CD4-positive, alpha-beta T cell (primary cell): ENCODE measurements at regions not wholly inside any gene's neighbourhood (a gene's known extent, or its start where the extent isn't known, plus 50 kb on each side); places are given as distances from the start of the nearest gene placed in this dataset.

ENCODE experiments used
- ATAC-seq: fragments of 200-7000 bp; cut with Tn5 transposase; one replicate; pipeline ENCODE4 v1.10.0; 2022; ENCODE audit warnings: mild to moderate bottlenecking; ENCODE audit not compliant: poor library complexity
- CTCF ChIA-PET: fragments of 350-600 bp; sonication (Branson Sonifier 250); formaldehyde crosslinking; loops from one replicate; lab custom pipeline; 2021; ENCODE audit warnings: antibody characterized with exemption, inconsistent platforms; lab: Charles Lee
- POLR2A ChIA-PET: fragments of 350-600 bp; sonication (Branson Sonifier 250); formaldehyde crosslinking; loops from one replicate; lab custom pipeline; 2021; ENCODE audit warnings: antibody characterized with exemption, inconsistent platforms; lab: Charles Lee
- DNase-seq, 14 experiments: peaks; one replicate each; pipeline ENCODE4 v3.0.0-alpha.2; 2013 to 2020; ENCODE audit warnings: mixed read lengths in 2 of 14
- H3K27ac ChIP-seq, 2 donors: one replicate each; pipeline versions ENCODE4 v1.5.1 to v1.7.0; 2013; ENCODE audit warnings: low read length in 2 of 2, low read depth in 1 of 2, mild to moderate bottlenecking in 1 of 2
- H3K27me3 ChIP-seq, 2 experiments: 1 replicate in 1 of 2; 2 replicates in 1 of 2; pipeline versions ENCODE4 v1.6.1 to v1.7.0; 2013; ENCODE audit warnings: low read length in 2 of 2, control low read depth in 1 of 2, mild to moderate bottlenecking in 1 of 2, moderate library complexity in 1 of 2; ENCODE audit not compliant: insufficient read depth in 2 of 2, control insufficient read depth in 1 of 2
- H3K36me3 ChIP-seq: one replicate; pipeline ENCODE4 v1.6.1; 2013; ENCODE audit warnings: low read length, control low read depth; ENCODE audit not compliant: insufficient read depth
- H3K4me1 ChIP-seq: one replicate; pipeline ENCODE4 v1.6.1; 2013; ENCODE audit warnings: low read length, control low read depth; ENCODE audit not compliant: insufficient read depth
- H3K4me3 ChIP-seq: one replicate; pipeline ENCODE4 v1.5.1; 2013; ENCODE audit warnings: mild to moderate bottlenecking, low read length, moderate library complexity
- H3K9me3 ChIP-seq, 2 experiments: 1 replicate in 1 of 2; 2 replicates in 1 of 2; pipeline versions ENCODE4 v1.6.1 to v1.7.0; 2013; ENCODE audit warnings: low read length in 2 of 2, mild to moderate bottlenecking in 2 of 2, control low read depth in 1 of 2, moderate library complexity in 1 of 2; ENCODE audit not compliant: control insufficient read depth in 1 of 2, insufficient read depth in 1 of 2
- H3K27ac Mint-ChIP-seq: one replicate; pipeline ENCODE4 v1.8.0; 2020; ENCODE audit warnings: mixed read lengths
- H3K27me3 Mint-ChIP-seq: one replicate; pipeline ENCODE4 v1.8.0; 2021; ENCODE audit warnings: mixed read lengths
- H3K36me3 Mint-ChIP-seq: one replicate; pipeline ENCODE4 v1.8.0; 2021; ENCODE audit warnings: low read depth, mixed read lengths
- H3K4me1 Mint-ChIP-seq: one replicate; pipeline ENCODE4 v1.8.0; 2021; ENCODE audit warnings: low read depth, mixed read lengths
- H3K4me3 Mint-ChIP-seq: one replicate; pipeline ENCODE4 v1.8.0; 2020; ENCODE audit warnings: mild to moderate bottlenecking, mixed read lengths
- H3K9me3 Mint-ChIP-seq: one replicate; pipeline ENCODE4 v1.8.0; 2020; ENCODE audit warnings: mixed read lengths
- intact Hi-C, 2 experiments: fragments of 100-400 bp; cut with DNase I in 1 of 2; cut with micrococcal nuclease in 1 of 2; formaldehyde crosslinking; loops; one replicate each; pipeline versions ENCODE4 v1.15.1 to v1.9.0; 2023 to 2025; cut with DNase I, micrococcal nuclease
- TF ChIP-seq, protein P1 (sequence below): fragments of 200-600 bp; IDR thresholded peaks from one replicate; pipeline ENCODE4 v1.8.0; 2022; ENCODE audit warnings: antibody characterized with exemption, mild to moderate bottlenecking

DNA sequence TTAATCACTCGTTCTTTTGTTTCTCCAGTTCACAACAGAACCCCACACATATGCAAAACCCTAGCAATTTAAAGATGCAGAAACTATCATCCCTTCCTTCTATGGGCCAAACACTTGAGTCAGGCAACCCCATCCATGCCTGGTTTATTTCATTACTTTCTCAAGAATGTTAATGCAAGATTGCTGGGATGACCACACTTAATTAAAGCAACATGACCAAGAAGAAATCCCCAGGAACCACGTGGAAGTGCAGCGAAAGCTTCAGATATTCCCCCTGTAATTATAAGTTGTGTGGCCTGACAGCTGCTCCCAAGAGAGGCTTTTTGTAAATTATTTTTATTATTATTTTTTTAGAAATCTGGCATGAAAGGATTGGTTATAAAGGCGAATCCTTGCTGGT is 246.2 kb upstream of the ID2 start:
- H3K27me3 ChIP-seq, result no peaks in the 10 kb centered on the region
- DNase-seq (no peak), ATAC-seq (no peak)
- H3K4me1 ChIP-seq, result peaks cover 29% of the 10 kb centered on the region
- intact Hi-C loops, result no loop called here
- H3K36me3 Mint-ChIP-seq, result no peaks in the 10 kb centered on the region
- no peaks in the 10 kb centered on the region for H3K9me3 Mint-ChIP-seq
- POLR2A ChIA-PET, result no interaction called here
- CTCF ChIA-PET, result no interaction called here
- no peak overlapping the region for H3K4me3 ChIP-seq
- no peaks in the 10 kb centered on the region for H3K27me3 Mint-ChIP-seq
- no peak overlapping the region for H3K27ac Mint-ChIP-seq
- TF ChIP-seq, protein P1, sequence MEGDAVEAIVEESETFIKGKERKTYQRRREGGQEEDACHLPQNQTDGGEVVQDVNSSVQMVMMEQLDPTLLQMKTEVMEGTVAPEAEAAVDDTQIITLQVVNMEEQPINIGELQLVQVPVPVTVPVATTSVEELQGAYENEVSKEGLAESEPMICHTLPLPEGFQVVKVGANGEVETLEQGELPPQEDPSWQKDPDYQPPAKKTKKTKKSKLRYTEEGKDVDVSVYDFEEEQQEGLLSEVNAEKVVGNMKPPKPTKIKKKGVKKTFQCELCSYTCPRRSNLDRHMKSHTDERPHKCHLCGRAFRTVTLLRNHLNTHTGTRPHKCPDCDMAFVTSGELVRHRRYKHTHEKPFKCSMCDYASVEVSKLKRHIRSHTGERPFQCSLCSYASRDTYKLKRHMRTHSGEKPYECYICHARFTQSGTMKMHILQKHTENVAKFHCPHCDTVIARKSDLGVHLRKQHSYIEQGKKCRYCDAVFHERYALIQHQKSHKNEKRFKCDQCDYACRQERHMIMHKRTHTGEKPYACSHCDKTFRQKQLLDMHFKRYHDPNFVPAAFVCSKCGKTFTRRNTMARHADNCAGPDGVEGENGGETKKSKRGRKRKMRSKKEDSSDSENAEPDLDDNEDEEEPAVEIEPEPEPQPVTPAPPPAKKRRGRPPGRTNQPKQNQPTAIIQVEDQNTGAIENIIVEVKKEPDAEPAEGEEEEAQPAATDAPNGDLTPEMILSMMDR, result no peak
- H3K9me3 ChIP-seq, result no peaks in the 10 kb centered on the region
- H3K27ac ChIP-seq, result no peak overlapping the region
- no peaks in the 10 kb centered on the region for H3K36me3 ChIP-seq
- H3K4me1 Mint-ChIP-seq, result peaks cover 19% of the 10 kb centered on the region
- H3K4me3 Mint-ChIP-seq, result no peak overlapping the region

DNA sequence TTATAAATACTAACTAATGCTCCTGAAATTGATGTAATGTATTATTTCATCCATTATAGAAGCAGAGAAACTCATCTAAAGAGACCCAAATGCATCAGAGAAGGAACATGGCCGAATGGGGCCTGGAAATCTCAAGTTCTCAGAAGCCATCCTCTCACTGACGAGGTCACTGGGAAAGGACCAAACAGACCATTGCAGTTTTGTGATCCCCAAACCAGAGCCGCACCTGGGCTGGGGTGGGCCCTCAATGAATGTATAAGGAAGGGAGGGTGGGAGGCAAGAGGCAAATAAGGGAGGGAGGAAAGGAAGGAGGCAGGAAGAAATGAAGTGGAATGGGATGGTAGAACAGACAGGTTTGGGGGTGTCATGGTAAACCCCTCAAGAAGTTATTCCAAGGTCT is 245.3 kb upstream of the ID2 start:
- no peak overlapping the region for H3K4me3 Mint-ChIP-seq
- peaks cover 29% of the 10 kb centered on the region for H3K4me1 ChIP-seq
- H3K27me3 ChIP-seq, result no peaks in the 10 kb centered on the region
- ChIA-PET CTCF (no interaction called here), POLR2A (no interaction called here)
- ATAC-seq (no peak), DNase-seq (no peak)
- no peak overlapping the region for H3K27ac Mint-ChIP-seq
- no peak overlapping the region for H3K27ac ChIP-seq
- no peaks in the 10 kb centered on the region for H3K36me3 ChIP-seq
- no peak overlapping the region for H3K4me3 ChIP-seq
- no peaks in the 10 kb centered on the region for H3K9me3 ChIP-seq
- no peaks in the 10 kb centered on the region for H3K27me3 Mint-ChIP-seq
- H3K9me3 Mint-ChIP-seq, result no peaks in the 10 kb centered on the region
- intact Hi-C loops, result no loop called here
- TF ChIP-seq, protein P1, result no peak
- H3K36me3 Mint-ChIP-seq, result no peaks in the 10 kb centered on the region
- H3K4me1 Mint-ChIP-seq, result peaks cover 19% of the 10 kb centered on the region

DNA sequence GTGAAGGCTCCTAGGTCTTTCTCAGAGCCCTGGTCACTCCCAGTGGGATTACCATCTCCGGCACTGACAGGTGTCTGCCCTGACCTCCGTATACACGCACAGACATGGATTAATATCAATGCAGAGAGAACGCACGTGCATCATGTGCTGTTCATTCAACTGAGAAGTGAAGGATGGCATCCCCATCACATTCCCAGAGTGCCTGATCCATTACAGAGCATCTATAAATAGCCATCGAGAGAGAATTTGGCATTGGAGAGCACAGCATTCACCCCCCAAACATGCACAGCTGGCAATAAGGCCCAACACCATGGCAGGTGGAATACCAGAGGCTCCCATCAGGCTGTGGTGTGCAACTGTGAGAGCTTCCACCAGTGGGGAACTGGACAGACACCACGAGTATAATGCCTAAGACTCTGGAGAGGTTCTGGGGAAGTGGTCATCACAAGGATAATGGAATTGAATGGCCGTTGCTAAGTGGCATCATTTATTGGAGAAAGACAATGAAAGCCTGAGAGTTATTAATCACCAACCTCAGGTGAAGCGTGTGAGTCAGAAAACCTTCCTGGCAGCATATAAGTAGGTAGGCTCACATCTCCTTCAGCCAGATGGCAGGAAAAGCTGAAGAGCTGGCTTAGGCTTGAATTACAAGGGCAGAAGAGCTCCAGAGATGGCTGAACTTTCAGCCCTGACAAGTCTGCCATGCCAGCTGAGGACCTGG is 244.5 kb upstream of the ID2 start:
- Histone ChIP-seq H3K27ac (no peak overlapping the region), H3K36me3 (no peaks in the 10 kb centered on the region), H3K27me3 (no peaks in the 10 kb centered on the region), H3K4me1 (peaks cover 29% of the 10 kb centered on the region), H3K4me3 (no peak overlapping the region), H3K9me3 (no peaks in the 10 kb centered on the region)
- TF ChIP-seq, protein P1, result no peak
- Mint-ChIP-seq H3K27me3 (no peaks in the 10 kb centered on the region), H3K4me1 (peaks cover 19% of the 10 kb centered on the region), H3K36me3 (no peaks in the 10 kb centered on the region), H3K27ac (no peak overlapping the region), H3K4me3 (no peak overlapping the region), H3K9me3 (no peaks in the 10 kb centered on the region)
- ATAC-seq (no peak), DNase-seq (no peak)
- ChIA-PET POLR2A (no interaction called here), CTCF (no interaction called here)
- intact Hi-C loops, result no loop called here
